Adipocyte (in vitro differentiated cells): ENCODE measurements at regions not wholly inside any gene's neighbourhood (a gene's known extent, or its start where the extent isn't known, plus 50 kb on each side); places are given as distances from the start of the nearest gene placed in this dataset.

ENCODE experiments used
- DNase-seq: peaks from one replicate; pipeline ENCODE4 v3.0.0-alpha.2; 2015; ENCODE audit warnings: low read depth
- H3K27me3 ChIP-seq: replicated peaks from 2 replicates; pipeline ENCODE4 v1.7.0; 2013; ENCODE audit warnings: mild to moderate bottlenecking, low read length, moderate library complexity; ENCODE audit not compliant: control insufficient read depth, insufficient read depth
- H3K36me3 ChIP-seq: 2 replicates; pipeline ENCODE4 v1.7.0; 2013; ENCODE audit warnings: low read length, mild to moderate bottlenecking, moderate library complexity; ENCODE audit not compliant: control insufficient read depth, insufficient read depth, severe bottlenecking
- H3K4me1 ChIP-seq: 2 replicates; pipeline ENCODE4 v1.7.0; 2013; ENCODE audit warnings: mild to moderate bottlenecking, low read length, moderate library complexity; ENCODE audit not compliant: control insufficient read depth, insufficient read depth
- H3K4me3 ChIP-seq: 2 replicates; pipeline ENCODE4 v1.7.0; 2013; ENCODE audit warnings: mild to moderate bottlenecking, low read length, moderate library complexity
- H3K9ac ChIP-seq: 2 replicates; pipeline ENCODE4 v1.7.0; 2013; ENCODE audit warnings: mild to moderate bottlenecking, low read length, moderate library complexity
- H3K9me3 ChIP-seq: 2 replicates; pipeline ENCODE4 v1.7.0; 2013; ENCODE audit warnings: mild to moderate bottlenecking, low read length, moderate library complexity; ENCODE audit not compliant: control insufficient read depth

- no peak for DNase-seq
- H3K4me1 ChIP-seq: peaks cover 11% of the 10 kb centered on the region
- no peaks in the 10 kb centered on the region for H3K36me3 ChIP-seq
- H3K4me3 ChIP-seq: no peak overlapping the region
- no peaks in the 10 kb centered on the region for H3K27me3 ChIP-seq
- no peaks in the 10 kb centered on the region for H3K9me3 ChIP-seq
- H3K9ac ChIP-seq: no peak overlapping the region
These were observed 379.7 kb downstream of the SPRY1 start for GRCh38 chr4:123776267-123776666.

DNA sequence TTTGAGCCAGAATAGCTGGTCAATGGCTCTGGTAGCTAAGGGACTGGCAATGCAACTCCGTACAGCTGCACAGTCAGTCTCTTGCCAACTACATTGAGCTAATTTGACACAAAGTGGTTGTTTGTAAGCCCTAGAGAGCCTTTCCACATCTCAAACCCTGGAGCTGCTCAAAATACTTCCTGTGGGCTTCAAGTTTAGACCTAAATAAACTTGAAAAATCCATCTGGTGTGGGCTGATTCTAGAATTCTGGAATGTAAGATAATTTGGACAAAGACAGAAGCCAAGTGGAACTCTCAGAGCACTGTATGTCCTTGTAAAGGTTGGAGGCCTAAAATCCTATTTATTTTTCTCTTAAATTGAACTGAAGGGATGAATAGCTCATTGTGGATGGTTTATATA, 380.8 kb downstream of the SPRY1 start:
- no peaks in the 10 kb centered on the region for H3K9me3 ChIP-seq

DNA sequence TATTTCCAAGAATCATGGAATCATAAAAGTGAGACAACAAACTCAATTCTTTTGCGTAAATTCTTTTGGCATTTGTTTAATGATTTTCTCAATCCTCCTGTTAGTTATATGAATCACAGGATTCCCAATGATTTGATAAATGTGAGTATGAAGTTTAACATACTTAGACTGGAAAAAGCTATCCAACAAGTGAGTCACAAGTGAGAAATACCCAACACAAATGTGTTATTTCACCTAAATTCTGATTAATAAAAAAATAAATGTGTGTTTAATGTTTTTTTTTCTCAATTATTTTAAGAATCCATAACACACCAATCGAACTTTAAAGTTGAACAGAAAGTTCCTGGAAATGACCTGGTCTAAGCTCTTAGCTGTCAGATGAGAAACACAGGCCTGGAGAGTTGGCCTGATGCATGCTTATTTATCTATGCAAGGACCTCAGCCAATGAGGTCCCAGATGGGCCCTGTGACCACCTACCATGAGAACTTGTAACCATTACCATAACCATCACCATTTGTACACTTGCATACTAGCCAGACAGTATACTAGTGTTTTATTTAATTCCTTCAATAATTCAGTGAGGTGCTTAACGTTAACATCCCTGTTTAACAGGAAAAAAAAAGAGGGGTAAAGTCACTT, 386.7 kb downstream of the SPRY1 start:
- Histone ChIP-seq H3K4me3 (no peak overlapping the region), H3K27me3 (no peaks in the 10 kb centered on the region), H3K9ac (peak overlapping the region; percentile 21)

More for the DNA sequence above, 380.8 kb downstream of the SPRY1 start:
- no peaks in the 10 kb centered on the region for H3K27me3 ChIP-seq
- no peak overlapping the region for H3K4me3 ChIP-seq
- H3K4me1 ChIP-seq: peaks cover 12% of the 10 kb centered on the region
- DNase-seq: peak; percentile 30
- H3K9ac ChIP-seq: peak overlapping the region; percentile 16
- no peaks in the 10 kb centered on the region for H3K36me3 ChIP-seq

DNA sequence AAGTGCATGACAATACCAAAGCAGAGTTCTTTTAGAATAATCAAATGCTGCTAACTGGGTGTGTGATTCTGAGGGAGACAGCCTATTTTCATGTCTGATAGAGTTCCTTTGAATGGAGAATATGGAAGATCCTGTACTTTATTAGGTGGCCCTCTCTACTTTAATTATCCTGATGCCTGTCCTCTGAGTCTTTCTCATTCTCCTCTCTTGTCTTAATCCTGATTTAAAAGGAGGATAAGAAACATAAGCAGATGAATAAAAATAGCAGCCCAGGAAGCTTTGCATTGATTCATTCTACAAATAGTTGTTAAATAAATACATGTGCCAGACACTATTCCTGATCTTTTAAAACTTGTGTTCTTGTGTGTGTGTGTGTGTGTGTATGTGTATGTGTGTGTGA, 387.3 kb downstream of the SPRY1 start:
- no peaks in the 10 kb centered on the region for H3K27me3 ChIP-seq
- H3K4me1 ChIP-seq: peaks cover 62% of the 10 kb centered on the region
- H3K4me3 ChIP-seq: no peak overlapping the region
- peak overlapping the region; percentile 21 for H3K9ac ChIP-seq
- H3K9me3 ChIP-seq: no peaks in the 10 kb centered on the region
- no peaks in the 10 kb centered on the region for H3K36me3 ChIP-seq
- DNase-seq: peak; percentile 39

More for the DNA sequence above, 386.7 kb downstream of the SPRY1 start:
- DNase-seq: peak; percentile 31
- H3K9me3 ChIP-seq: no peaks in the 10 kb centered on the region
- H3K36me3 ChIP-seq: no peaks in the 10 kb centered on the region
- H3K4me1 ChIP-seq: peaks cover 56% of the 10 kb centered on the region

GRCh38 chr4:123784626-123785025, 388.0 kb downstream of the SPRY1 start:
- peak overlapping the region; percentile 21 for H3K9ac ChIP-seq
- H3K36me3 ChIP-seq: no peaks in the 10 kb centered on the region
- peak overlapping the region; percentile 4 for H3K4me3 ChIP-seq
- peak; percentile 34 for DNase-seq
- no peaks in the 10 kb centered on the region for H3K9me3 ChIP-seq
- H3K27me3 ChIP-seq: no peaks in the 10 kb centered on the region
- peaks cover 63% of the 10 kb centered on the region for H3K4me1 ChIP-seq

DNA sequence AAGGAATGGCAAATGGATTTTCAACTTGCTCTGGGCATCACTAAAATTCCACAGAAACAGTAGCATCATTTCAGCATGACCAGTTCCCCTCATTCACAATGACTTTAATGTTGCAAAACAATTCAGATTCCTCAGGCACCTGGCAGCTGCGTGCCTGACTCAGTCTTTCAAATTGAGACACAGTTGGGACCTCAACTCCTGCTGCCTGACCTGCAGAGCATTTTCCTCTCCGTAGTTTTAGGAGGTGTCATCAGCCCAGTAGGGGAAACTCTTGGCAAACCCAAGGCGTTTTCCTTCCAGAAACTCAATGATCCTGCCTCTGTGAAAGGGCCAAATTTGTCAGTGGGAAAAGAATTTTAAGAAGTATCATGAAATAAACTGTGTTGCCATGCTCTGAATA, 388.9 kb downstream of the SPRY1 start:
- H3K9me3 ChIP-seq: no peaks in the 10 kb centered on the region
- DNase-seq: peak; percentile 87
- no peaks in the 10 kb centered on the region for H3K27me3 ChIP-seq
- H3K9ac ChIP-seq: no peak overlapping the region
- H3K4me3 ChIP-seq: peak overlapping the region; percentile 4
- H3K36me3 ChIP-seq: no peaks in the 10 kb centered on the region
- peaks cover 63% of the 10 kb centered on the region for H3K4me1 ChIP-seq

- DNase-seq: peak; percentile 30
- H3K9me3 ChIP-seq: no peaks in the 10 kb centered on the region
- no peaks in the 10 kb centered on the region for H3K36me3 ChIP-seq
- H3K4me1 ChIP-seq: peaks cover 63% of the 10 kb centered on the region
- H3K27me3 ChIP-seq: no peaks in the 10 kb centered on the region
- peak overlapping the region; percentile 39 for H3K4me3 ChIP-seq
- H3K9ac ChIP-seq: peak overlapping the region; percentile 72
These were observed 389.7 kb downstream of the SPRY1 start for GRCh38 chr4:123786163-123786915.

GRCh38 chr4:123786920-123787319, 390.3 kb downstream of the SPRY1 start:
- peaks cover 63% of the 10 kb centered on the region for H3K4me1 ChIP-seq
- no peaks in the 10 kb centered on the region for H3K9me3 ChIP-seq
- H3K4me3 ChIP-seq: peak overlapping the region; percentile 39
- DNase-seq: peak; percentile 58
- no peaks in the 10 kb centered on the region for H3K27me3 ChIP-seq
- peak overlapping the region; percentile 72 for H3K9ac ChIP-seq
- H3K36me3 ChIP-seq: no peaks in the 10 kb centered on the region

DNA sequence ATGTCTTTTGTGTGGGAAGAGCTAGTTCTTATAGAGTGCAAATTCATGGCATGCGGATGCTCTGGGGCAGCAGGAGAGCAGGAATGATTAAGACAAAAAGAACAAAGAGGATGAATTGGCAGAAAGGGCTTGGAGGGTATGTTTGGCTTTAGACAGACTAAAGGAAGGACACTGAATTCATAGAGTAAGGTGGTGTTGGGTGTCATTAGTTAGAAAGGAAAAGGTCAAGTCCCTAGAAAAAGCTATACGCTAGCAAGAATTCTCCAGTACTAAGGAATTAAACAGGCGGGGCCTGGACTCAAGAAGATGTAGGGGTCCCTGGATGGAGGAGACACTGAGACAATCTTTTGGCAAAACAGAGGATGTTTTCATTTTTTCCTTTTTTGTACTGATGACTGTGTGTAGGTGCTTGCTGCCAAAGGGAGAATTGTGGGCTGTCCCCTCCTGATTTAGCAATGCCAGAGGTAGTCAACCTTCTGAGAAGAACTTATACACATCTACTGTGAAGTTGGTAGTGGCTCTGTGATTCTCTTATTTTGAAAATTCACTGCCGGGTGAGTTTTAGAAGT, 391.0 kb downstream of the SPRY1 start:
- Histone ChIP-seq H3K9me3 (no peaks in the 10 kb centered on the region), H3K36me3 (no peaks in the 10 kb centered on the region), H3K4me1 (peaks cover 61% of the 10 kb centered on the region), H3K9ac (no peak overlapping the region), H3K27me3 (no peaks in the 10 kb centered on the region), H3K4me3 (no peak overlapping the region)
- peak; percentile 26 for DNase-seq

DNA sequence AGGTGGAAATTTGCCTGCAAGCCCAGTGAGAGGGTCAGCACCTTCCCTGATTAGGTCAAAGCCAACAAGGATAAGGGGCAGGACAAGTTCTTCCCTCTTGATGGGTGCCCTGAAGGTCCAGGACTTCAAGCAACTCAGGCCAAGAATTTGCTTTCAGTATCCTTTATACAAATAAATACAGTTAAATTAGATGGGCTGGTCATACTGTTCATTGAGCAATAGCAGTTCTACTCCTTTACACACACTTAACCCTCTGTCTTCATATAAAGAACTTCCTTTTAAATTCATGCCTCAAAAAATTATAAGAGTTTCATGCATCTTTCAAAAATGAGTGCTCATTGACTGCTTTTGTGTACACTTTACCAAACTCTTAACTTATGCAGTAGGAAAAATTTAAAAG, 392.0 kb downstream of the SPRY1 start:
- peaks cover 51% of the 10 kb centered on the region for H3K4me1 ChIP-seq
- H3K36me3 ChIP-seq: no peaks in the 10 kb centered on the region
- H3K4me3 ChIP-seq: no peak overlapping the region
- DNase-seq: peak; percentile 83
- H3K9ac ChIP-seq: no peak overlapping the region
- H3K9me3 ChIP-seq: no peaks in the 10 kb centered on the region
- no peaks in the 10 kb centered on the region for H3K27me3 ChIP-seq

GRCh38 chr4:123790681-123791080, 394.1 kb downstream of the SPRY1 start:
- H3K36me3 ChIP-seq: no peaks in the 10 kb centered on the region
- H3K9ac ChIP-seq: no peak overlapping the region
- H3K27me3 ChIP-seq: no peaks in the 10 kb centered on the region

More at GRCh38 chr4:123790681-123791080, 394.1 kb downstream of the SPRY1 start:
- no peak overlapping the region for H3K4me3 ChIP-seq
- H3K4me1 ChIP-seq: peaks cover 33% of the 10 kb centered on the region
- peak; percentile 19 for DNase-seq
- H3K9me3 ChIP-seq: no peaks in the 10 kb centered on the region
